Osteoblast (primary cell): ENCODE measurements at regions not wholly inside any gene's neighbourhood (a gene's known extent, or its start where the extent isn't known, plus 50 kb on each side); places are given as distances from the start of the nearest gene placed in this dataset.

ENCODE experiments used
- DNase-seq: peaks from one replicate; pipeline ENCODE4 v3.0.0; 2011; ENCODE audit warnings: low spot score, mixed read lengths; ENCODE audit not compliant: insufficient read length; ENCODE audit errors: missing footprints
- H2AFZ ChIP-seq: 2 replicates; pipeline ENCODE4 v1.6.0; 2011; ENCODE audit warnings: mild to moderate bottlenecking, low read length
- H3K27ac ChIP-seq: 2 replicates; pipeline ENCODE4 v1.5.1; 2011; ENCODE audit warnings: mild to moderate bottlenecking, low read depth, low read length, moderate library complexity
- H3K27me3 ChIP-seq: 2 replicates; pipeline ENCODE4 v1.6.0; 2012; ENCODE audit warnings: mild to moderate bottlenecking, control low read depth, inconsistent platforms, low read length, moderate library complexity; ENCODE audit not compliant: insufficient read depth
- H3K36me3 ChIP-seq: 2 replicates; pipeline ENCODE4 v1.5.1; 2011; ENCODE audit warnings: mild to moderate bottlenecking, low read length, control low read depth, moderate library complexity; ENCODE audit not compliant: insufficient read depth
- H3K4me1 ChIP-seq: 2 replicates; pipeline ENCODE4 v1.5.1; 2011; ENCODE audit warnings: mild to moderate bottlenecking, low read length, control low read depth, moderate library complexity; ENCODE audit not compliant: insufficient read depth
- H3K4me2 ChIP-seq: 2 replicates; pipeline ENCODE4 v1.6.0; 2011; ENCODE audit warnings: mild to moderate bottlenecking, low read length; ENCODE audit not compliant: insufficient read depth
- H3K4me3 ChIP-seq: fragments of 200-600 bp; sonication (generic); 3 replicates; pipeline ENCODE4 v1.5.1; 2012; ENCODE audit warnings: mild to moderate bottlenecking, low read length, inconsistent platforms; ENCODE audit not compliant: insufficient read depth
- H3K79me2 ChIP-seq: 2 replicates; pipeline ENCODE4 v1.6.0; 2012; ENCODE audit warnings: mild to moderate bottlenecking, low read length, control low read depth, inconsistent platforms; ENCODE audit not compliant: insufficient read depth
- H3K9me3 ChIP-seq: 2 replicates; pipeline ENCODE4 v1.5.1; 2011; ENCODE audit warnings: low read depth, low read length, control low read depth
- H4K20me1 ChIP-seq: 2 replicates; pipeline ENCODE4 v1.6.0; 2012; ENCODE audit warnings: mild to moderate bottlenecking, low read length, control low read depth; ENCODE audit not compliant: insufficient read depth
- TF ChIP-seq, protein P1 (sequence below): IDR thresholded peaks from 2 replicates; pipeline ENCODE4 v1.5.1; 2011; ENCODE audit warnings: mild to moderate bottlenecking, low read depth, low read length, moderate library complexity; ENCODE audit errors: extremely low read depth

GRCh38 chr9:81372628-81373191, 316.6 kb downstream of the TLE1 start:
- Histone ChIP-seq H3K79me2 (no peaks in the 10 kb centered on the region), H3K27me3 (no peaks in the 10 kb centered on the region)
- DNase-seq, result peak; percentile 51

DNA sequence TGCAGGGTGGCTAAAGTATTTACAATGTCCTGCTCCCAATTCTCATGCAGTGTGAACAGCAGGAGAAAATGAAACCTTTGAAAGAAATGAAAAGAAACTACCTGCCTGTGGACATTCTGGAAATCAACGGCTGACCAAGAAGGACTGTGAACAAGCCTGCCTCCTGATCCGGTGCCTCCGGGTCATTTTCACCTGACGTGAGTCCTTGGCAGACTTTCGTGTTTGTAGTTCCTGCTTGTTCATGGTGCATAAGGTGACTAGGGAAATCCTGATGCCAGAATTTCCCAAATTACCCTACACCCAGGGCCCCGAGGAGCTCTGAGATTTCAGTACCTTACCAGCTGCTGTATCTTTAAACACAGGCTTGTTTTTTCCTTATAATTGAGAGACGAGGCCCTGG, 317.5 kb downstream of the TLE1 start:
- no peaks in the 10 kb centered on the region for H3K79me2 ChIP-seq
- TF ChIP-seq, protein P1, sequence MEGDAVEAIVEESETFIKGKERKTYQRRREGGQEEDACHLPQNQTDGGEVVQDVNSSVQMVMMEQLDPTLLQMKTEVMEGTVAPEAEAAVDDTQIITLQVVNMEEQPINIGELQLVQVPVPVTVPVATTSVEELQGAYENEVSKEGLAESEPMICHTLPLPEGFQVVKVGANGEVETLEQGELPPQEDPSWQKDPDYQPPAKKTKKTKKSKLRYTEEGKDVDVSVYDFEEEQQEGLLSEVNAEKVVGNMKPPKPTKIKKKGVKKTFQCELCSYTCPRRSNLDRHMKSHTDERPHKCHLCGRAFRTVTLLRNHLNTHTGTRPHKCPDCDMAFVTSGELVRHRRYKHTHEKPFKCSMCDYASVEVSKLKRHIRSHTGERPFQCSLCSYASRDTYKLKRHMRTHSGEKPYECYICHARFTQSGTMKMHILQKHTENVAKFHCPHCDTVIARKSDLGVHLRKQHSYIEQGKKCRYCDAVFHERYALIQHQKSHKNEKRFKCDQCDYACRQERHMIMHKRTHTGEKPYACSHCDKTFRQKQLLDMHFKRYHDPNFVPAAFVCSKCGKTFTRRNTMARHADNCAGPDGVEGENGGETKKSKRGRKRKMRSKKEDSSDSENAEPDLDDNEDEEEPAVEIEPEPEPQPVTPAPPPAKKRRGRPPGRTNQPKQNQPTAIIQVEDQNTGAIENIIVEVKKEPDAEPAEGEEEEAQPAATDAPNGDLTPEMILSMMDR, result no peak
- H4K20me1 ChIP-seq, result no peaks in the 10 kb centered on the region
- H3K36me3 ChIP-seq, result no peaks in the 10 kb centered on the region
- H2AFZ ChIP-seq, result no peak overlapping the region
- no peaks in the 10 kb centered on the region for H3K27me3 ChIP-seq
- H3K4me3 ChIP-seq, result no peak overlapping the region
- DNase-seq, result no peak
- H3K4me2 ChIP-seq, result no peak overlapping the region
- no peaks in the 10 kb centered on the region for H3K9me3 ChIP-seq
- H3K27ac ChIP-seq, result no peak overlapping the region
- peaks cover 15% of the 10 kb centered on the region for H3K4me1 ChIP-seq

More at GRCh38 chr9:81372628-81373191, 316.6 kb downstream of the TLE1 start:
- no peaks in the 10 kb centered on the region for H4K20me1 ChIP-seq
- peak overlapping the region; percentile 6 for H3K27ac ChIP-seq
- H3K9me3 ChIP-seq, result no peaks in the 10 kb centered on the region
- TF ChIP-seq, protein P1, result no peak
- H3K4me3 ChIP-seq, result no peak overlapping the region
- peaks cover 15% of the 10 kb centered on the region for H3K4me1 ChIP-seq
- H2AFZ ChIP-seq, result no peak overlapping the region
- no peaks in the 10 kb centered on the region for H3K36me3 ChIP-seq
- no peak overlapping the region for H3K4me2 ChIP-seq

GRCh38 chr9:81370650-81371049, 318.7 kb downstream of the TLE1 start:
- Histone ChIP-seq H3K27me3 (no peaks in the 10 kb centered on the region), H3K9me3 (no peaks in the 10 kb centered on the region), H3K4me3 (no peak overlapping the region), H3K4me2 (no peak overlapping the region), H3K79me2 (no peaks in the 10 kb centered on the region), H3K4me1 (peaks cover 15% of the 10 kb centered on the region), H2AFZ (no peak overlapping the region), H4K20me1 (no peaks in the 10 kb centered on the region), H3K27ac (no peak overlapping the region), H3K36me3 (no peaks in the 10 kb centered on the region)
- DNase-seq, result no peak
- TF ChIP-seq, protein P1, result no peak

- no peaks in the 10 kb centered on the region for H3K9me3 ChIP-seq
- H3K27ac ChIP-seq, result no peak overlapping the region
- H3K4me3 ChIP-seq, result no peak overlapping the region
- no peak overlapping the region for H3K4me2 ChIP-seq
- TF ChIP-seq, protein P1, result no peak
- no peaks in the 10 kb centered on the region for H3K27me3 ChIP-seq
- H2AFZ ChIP-seq, result no peak overlapping the region
- H3K36me3 ChIP-seq, result no peaks in the 10 kb centered on the region
- H3K79me2 ChIP-seq, result no peaks in the 10 kb centered on the region
- DNase-seq, result no peak
- H4K20me1 ChIP-seq, result no peaks in the 10 kb centered on the region
- H3K4me1 ChIP-seq, result peaks cover 15% of the 10 kb centered on the region
Measured at GRCh38 chr9:81370096-81370495, 319.3 kb downstream of the TLE1 start.
